ENCODE measurements at regions not wholly inside any gene's neighbourhood (a gene's known extent, or its start where the extent isn't known, plus 50 kb on each side); places are given as distances from the start of the nearest gene placed in this dataset.
"Not testable (repeated sequence)": the region's sequence is repeated elsewhere in the genome, so short reads cannot be mapped to it uniquely, and the experiment has no call there.

DNA sequence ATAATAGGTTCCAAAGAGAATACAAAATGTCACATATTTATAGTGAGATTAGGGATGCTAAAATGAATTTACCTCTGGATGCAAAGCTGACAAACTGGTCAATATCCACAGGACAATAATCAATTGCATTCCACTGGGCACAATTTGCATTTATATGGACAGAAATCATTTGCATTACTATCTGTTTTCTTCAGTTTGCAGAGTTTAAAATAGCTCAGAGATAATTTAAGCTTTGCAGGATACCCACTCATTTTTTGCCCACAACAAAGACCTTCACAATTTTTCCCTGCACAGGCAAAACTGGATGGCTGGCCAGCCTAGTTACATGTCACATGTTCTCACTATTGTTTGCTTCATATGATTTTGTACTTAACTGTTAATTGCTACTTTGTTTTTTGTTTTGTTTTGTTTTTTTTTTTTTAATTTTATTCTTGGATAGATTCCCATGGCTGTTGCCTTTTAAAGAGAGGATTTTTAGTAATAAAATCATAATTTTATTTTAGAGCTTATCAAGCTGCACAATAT lies 483.5 kb downstream of the UTRN start:
- no peak for DNase-seq (ENCODE audit: low read depth, low spot score)

DNA sequence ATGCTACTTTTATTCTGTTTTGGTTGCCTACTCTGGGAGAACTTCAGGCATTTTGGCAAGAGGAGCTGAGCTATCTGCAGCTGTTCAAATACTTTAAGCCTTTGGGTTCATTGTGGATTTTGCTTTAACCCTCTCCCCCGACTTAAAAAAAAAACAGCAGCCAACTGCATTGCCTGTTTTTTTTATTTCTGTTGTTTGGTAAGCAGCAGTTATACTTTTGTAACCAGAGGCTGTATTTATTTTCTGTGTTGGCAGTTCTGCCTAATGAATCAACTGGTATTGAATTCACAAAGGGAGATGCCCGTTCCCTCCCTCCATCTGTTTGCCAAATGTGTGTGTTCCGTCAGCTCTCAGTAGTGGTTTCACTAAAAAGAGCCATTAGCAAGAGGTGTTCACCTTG lies 484.0 kb downstream of the UTRN start:
- no peak for DNase-seq (ENCODE audit: low read depth, low spot score)

DNA sequence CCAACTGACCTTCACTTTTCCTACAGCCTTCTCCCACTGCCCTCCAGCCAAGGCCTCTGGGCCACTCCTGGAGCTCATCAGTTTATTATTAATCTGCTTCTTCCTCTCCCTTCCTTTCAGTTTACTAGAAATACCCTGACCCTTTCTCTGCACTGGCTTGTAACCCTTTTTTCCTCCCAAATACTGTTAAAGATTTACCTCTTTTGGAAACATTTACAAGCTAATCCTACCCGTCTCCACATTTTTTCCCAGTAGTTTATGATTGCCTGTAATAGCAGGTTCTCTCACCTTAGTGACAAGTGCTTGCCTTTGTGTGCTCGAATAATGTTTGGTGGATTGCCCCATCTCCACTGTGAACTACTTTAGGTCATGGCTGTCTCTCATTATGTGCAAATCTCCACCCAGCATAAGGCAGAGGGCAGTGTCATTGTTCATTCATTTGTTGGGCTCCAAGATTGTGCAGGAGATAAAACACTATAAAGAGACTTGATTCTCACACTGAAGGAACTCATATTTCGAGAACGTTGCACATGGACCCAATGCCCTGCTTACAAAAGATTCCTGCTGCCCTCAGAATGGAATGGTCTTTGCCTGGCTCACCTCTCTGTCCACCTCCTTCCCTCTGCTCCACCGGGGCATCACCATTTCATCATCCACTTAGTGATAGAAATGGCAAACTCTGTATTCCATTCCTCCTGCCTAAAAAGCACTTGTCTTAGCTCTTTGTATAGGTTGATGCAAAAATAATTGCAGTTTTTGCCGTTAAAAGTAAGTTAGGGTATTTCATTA lies 491.1 kb downstream of the UTRN start:
- DNase-seq (ENCODE audit: low read depth, low spot score): no peak

DNA sequence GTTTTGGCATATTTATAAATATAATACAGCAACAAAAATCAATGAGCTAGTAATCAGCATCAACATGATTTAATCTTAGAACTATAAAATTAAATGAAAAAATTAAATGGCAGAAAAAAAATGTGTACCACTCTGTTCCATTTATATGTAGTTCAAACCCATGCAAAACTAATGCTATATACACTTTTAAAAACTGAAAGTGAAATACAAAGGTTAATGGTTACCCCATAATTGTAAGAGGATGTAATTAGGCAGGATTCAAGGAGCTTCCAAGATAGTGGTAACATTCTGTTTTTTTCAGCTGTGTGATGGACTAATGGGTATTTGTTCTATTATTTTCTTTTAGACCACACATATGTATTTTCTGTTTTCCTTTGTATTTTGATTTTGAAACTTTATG lies 492.1 kb downstream of the UTRN start:
- DNase-seq (ENCODE audit: low read depth, low spot score): no peak

DNA sequence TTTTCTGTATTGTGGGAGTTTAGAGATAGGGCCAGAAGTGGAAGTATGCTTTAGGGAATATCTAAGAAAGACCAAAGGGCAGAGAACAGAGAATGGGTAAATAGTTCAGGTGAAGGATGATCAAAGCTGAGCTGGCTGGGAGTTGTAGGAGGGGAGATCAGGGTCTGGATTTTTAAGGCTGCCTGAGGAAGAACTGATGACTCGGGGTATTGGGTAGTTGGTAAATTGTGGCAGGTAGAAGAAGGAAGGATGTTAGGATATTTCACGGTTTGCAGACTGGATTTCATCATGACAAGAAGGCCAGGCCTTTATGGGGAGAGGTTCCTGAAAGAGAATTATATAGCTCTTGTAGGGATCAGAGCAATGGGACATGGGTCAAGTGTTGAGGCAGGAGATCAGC lies 492.9 kb downstream of the UTRN start:
- DNase-seq (ENCODE audit: low read depth, low spot score): no peak

DNA sequence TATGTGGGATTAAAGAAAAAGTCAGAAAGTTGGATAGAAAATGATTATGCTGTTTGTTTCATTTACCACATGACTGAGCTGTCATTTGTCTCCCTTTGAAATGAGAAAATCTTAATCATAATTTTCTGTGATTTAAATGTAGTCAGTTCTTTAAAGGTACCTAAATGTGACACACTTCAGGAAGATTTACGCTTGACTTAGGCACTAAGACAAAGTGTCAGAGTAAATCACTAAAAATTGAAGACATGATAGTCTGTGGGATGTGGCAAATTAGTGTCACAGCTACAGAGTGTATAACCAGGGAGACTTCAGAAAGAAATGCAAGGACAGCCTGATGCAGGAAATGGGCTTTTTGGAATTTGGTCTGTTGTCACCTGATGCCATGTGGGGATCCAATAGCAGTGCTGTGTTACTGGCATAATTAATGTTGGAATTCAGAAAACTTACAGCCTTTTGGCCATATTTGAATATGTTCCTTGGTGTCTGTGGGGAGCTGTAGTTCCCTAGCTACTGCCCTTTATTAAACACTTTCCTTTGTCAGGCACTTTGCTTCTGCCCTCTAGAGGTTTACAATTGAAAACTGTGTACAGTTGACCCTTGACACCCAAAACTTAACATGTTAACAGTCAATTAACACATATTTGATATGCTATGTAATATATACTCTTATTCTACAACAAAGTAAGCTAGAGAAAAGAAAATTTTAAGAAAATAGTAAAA lies 493.8 kb downstream of the UTRN start:
- DNase-seq (ENCODE audit: low read depth, low spot score): no peak

DNA sequence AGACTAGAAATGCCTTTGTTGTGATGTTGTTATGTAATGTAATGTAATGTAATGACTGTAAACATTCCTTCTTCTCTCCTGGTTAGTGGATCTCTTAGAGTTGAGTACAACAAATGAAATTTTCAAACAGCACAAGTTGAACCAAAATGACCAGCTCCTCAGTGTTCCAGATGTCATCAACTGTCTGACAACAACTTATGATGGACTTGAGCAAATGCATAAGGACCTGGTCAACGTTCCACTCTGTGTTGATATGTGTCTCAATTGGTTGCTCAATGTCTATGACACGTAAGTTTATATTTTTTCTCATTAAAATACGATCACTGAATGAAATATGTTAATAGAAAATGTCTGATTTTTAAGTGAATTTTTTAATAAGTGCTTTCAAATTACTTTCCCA lies 496.7 kb downstream of the UTRN start:
- DNase-seq (ENCODE audit: low read depth, low spot score): no peak

DNA sequence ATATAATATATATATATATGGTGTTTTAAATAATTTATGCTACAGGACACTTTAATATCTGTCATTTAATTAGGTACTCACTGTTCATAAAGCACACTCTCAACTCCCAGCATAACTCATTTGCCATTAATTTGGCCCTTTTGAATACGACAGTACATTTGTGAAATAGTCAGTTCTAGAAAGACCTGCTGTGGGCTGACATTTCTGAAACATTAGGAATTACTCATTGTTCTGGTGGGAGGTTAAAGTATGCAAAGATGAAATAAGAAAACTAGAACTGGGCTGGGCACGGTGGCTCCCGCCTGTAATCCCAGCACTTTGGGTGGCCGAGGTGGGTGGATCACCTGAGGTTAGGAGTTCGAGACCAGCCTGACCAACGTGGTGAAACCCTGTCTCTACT lies 497.5 kb downstream of the UTRN start:
- DNase-seq (ENCODE audit: low read depth, low spot score): no peak

DNA sequence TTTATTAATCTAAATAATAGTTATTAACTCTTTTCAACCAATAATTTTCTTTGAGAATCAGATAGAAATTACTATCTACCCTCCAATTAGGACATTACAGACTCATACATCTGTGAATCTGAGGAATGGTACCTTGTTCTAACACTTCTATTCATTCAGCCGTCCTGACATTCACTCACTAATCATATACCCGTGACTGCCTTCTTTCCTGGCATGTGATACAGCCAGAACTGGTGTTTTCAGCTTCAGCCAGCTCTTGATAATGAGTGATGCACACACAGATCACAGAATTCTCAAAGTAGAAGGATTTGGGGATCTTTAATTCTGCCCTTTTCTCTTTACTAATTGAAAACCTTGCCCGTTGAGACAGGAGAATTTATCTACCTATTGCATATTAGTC lies 499.9 kb downstream of the UTRN start:
- DNase-seq (ENCODE audit: low read depth, low spot score): no peak

DNA sequence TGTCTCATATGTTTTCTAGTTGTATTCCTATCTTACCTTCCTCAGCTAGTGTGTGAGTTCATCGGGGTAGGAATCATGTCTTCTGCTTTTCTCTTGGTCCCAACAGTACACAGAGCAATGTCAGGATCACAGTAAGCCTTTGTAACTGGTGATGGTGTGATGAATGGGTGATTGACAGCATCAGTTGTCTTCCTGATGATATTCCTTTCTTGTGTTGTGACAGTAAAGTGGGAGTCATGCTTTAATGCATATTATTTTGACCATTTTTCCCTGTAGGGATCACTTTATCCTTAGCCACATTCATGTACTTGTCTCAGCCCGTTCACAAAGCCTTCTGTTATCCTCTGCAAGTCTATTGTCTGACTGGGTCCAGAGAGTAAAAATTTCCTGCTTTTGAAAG lies 501.7 kb downstream of the UTRN start:
- no peak for DNase-seq (ENCODE audit: low read depth, low spot score)

DNA sequence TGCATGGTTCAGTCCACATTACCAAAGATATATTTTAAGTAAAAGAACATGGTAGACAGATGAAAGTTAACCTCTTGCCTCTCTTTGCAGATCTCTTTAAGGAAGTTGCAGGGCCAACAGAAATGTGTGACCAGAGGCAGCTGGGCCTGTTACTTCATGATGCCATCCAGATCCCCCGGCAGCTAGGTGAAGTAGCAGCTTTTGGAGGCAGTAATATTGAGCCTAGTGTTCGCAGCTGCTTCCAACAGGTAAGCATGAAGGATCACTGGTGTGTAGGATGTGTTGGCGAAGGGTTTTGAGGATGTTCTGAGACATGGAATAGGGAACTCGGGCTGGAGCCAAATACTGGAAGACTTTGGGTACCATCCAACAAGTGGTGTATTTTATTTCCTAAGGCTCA lies 508.6 kb downstream of the UTRN start:
- DNase-seq (ENCODE audit: low read depth, low spot score): no peak

DNA sequence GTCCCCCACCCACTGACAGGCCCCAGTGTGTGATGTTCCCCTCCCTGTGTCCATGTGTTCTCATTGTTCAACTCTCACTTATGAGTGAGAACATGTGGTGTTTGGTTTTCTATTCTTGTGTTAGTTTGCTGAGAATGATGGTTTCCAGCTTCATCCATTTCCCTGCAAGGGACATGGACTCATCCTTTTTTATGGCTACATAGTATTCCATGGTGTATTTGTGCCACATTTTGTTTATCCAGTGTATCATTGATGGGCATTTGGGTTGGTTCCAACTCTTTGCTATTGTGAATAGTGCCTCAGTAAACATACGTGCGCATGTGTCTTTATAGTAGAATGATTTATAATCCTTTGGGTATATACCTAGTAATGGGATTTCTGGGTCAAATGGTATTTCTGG lies 509.9 kb downstream of the UTRN start:
- not testable (repeated sequence) for DNase-seq (ENCODE audit: low read depth, low spot score)

DNA sequence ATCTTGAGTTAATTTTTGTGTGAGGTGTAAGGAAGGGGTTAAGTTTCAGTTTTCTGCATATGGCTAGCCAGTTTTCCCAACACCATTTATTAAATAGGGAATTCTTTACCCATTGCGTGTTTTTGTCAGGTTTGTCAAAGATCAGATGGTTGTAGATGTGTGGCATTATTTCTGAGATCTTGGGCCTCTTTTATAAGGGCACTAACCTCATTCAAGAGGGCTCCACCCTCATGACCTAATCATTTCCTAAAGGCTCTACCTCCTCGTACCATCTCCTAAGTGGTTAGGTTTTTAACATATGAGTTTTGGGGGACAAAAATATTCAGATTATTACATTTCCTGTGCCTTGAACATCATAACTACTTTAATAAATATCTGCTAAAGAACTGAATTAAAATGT lies 510.9 kb downstream of the UTRN start:
- DNase-seq (ENCODE audit: low read depth, low spot score): no peak

DNA sequence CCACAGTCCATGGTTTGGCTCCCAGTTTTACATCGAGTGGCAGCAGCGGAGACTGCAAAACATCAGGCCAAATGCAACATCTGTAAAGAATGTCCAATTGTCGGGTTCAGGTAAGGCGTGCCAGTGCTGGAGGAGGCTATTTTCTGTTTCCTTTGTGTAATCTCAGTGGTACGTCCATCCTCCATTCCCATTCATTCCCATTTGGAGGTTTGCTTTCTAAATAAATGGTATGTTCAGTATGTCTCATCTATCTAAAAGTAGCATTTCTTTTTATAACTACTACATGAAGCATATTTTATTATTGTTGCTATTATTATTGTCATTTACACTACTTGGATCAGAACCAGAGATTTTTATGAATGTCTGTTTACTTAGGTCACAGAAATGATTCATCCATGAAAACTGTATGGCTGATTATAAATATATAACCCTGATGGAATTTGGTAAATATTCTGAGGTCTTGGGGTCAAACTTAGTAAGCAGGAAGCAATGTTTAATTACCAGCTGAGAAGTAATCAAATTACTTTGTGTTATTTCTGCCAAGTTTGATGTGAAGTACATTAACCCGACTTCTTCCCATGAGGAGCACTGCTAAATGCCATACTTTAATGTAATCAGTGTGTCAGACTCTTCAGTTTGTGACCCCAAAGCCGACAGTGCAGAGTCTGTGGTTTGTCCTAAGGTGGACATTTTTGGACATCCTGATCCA lies 512.9 kb downstream of the UTRN start:
- no peak for DNase-seq (ENCODE audit: low read depth, low spot score)

DNA sequence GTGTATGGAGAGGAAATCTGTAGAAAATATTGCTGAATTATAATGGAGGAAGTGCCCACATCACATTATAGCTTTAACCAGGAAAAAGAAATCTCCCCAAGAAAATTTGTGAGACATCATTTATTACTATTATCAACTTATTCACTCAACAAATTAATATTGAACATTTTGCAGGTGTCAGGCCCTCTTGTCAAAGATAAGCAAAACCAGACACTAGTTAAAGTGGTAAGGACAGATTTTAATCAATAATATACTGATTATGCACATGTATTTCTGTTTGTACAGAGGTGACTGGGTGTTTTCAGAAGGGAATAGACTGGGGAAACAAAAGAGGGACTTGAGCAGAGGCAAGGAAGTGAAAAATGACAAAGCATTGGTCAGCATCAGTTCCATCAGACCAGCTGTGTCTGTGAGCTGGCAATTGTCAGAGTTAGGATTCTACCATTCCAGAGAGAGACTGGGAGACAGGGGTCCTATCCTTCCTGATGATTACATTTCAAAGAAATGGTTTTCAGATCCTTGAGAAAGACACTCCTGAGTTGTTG lies 519.2 kb downstream of the UTRN start:
- DNase-seq (ENCODE audit: low read depth, low spot score): no peak

DNA sequence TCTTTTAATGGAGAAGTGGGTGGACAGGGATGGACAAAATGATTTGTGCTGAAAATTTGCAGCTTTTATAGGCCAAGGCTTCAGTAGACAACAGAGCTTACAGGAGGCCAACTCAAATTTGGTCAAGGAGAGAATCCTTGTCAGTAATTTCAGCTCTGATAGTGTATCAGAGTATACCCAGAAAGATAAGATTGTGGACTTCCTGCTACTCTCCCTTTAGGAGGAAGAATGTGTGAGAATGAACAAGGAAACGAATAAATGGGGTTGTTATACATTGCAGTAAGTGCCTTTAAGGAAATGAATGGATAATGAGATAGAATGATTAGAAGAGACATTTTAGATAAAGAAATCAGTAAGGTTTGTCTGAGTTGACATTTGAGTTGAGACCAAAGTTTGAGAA lies 519.9 kb downstream of the UTRN start:
- no peak for DNase-seq (ENCODE audit: low read depth, low spot score)

DNA sequence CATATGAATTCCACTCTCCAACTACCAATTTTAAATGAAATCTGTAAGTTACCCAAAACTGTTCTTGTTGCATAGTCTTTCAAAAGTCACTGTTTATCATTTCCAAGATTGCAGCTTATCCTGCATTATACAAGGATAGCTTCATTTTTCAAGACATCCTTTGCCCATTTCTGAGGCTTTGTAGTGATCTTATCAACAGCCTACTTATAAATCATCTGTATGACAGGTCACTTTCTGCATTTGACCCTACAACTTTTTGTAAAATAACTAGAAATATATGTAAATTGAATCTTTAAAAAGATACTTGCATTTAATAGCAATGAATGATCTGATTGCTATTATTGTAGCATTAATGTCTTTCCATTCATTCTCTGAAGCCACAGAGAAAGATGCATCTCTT lies 521.1 kb downstream of the UTRN start:
- DNase-seq (ENCODE audit: low read depth, low spot score): no peak

DNA sequence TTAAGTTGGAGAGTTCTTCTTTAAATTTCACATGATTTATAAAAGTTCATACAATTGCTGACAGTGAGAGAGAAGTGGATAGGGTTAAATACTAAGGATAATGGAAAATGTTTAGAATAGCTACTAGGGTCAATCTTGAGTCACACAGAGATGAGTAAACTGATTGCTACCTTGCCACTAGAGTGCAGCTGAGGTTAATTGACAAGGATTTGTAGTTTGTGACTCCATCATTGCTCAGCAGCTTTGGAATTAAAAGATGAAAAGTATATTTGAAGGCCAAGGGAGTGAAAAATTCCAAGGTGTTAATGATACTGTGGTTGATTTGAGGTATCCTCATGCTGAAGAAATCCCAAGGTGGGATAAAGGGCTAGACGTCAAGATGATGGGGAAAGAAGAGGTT lies 524.0 kb downstream of the UTRN start:
- no peak for DNase-seq (ENCODE audit: low read depth, low spot score)

DNA sequence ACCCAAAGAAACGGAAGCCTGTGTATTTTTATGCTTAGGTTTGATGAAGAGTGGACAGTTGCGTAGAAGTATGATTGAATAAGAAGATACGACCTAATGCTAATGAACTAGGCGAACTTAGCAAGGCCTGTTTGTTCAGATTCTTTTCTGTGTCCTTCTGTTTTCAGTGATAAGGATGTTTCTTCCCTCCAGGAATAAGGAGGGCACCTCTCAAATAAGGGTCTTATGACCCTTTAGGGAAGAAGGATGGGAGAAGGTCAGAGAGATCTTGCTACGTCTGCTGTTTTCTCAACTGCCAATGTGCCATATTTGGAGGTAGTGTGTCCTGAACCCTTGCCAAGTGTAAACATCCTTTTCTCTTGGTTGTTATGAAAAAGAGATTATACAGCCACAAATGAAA lies 524.8 kb downstream of the UTRN start:
- no peak for DNase-seq (ENCODE audit: low read depth, low spot score)

DNA sequence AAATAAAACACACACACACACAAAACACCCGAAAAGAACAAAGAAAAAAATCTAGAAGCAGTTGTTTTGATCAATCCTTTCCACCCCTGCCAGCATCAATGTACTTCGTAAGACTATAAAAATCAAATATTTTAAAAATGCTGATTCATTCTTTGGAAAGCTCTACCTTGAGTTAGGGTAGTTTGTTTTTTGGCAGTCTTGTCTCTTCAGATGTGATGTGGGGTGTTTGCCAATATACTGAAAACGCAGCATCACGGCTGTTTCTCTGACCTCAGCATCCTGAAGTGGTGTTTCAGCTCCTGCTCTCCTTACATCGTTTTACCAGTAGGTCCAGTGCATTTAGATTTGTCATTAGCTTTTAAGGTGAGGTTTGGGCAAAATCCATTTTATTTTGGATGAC lies 526.0 kb downstream of the UTRN start:
- DNase-seq (ENCODE audit: low read depth, low spot score): no peak

DNA sequence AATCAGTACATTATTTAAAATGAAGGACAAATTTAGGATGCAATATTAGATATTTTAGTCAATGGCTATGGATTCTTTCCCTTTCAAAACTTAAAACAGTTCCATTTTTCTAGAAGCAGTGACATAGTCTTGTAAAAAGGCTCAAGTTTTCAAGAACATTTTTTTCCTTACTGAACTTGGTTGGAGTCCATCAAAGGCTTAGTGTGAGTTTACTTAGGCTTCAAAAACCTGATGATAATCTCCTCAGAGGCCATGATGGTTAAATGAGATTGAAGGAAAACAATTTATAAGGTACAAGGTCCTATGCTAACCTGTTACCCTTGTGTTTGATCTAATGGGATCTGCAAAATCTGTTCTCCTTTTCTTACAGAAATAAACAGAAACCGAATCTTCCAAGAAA lies 531.8 kb downstream of the UTRN start:
- DNase-seq (ENCODE audit: low read depth, low spot score): no peak

DNA sequence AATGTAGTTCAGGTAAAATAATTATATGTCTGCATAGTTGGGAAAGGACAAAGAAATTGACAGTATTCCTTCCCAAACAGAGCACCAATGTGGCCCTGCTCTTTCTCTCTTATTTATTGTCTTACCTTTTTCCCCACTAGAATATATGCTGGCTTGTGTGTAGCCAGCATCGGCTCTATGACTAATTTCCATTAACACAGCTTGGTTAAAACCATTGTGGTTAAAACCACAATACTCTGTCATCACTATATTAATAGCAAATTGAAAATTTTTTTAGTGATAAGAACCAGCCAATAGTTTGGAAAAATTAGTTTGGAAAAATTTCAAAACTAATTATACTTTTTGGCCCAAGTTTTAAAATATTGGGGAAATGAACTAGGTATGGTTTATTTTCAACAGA lies 535.1 kb downstream of the UTRN start:
- DNase-seq (ENCODE audit: low read depth, low spot score): no peak

Data from smooth muscle cell of the brain vasculature (primary cell).